ENCODE measurements at regions not wholly inside any gene's neighbourhood (a gene's known extent, or its start where the extent isn't known, plus 50 kb on each side); places are given as distances from the start of the nearest gene placed in this dataset.
"Not testable (repeated sequence)": the region's sequence is repeated elsewhere in the genome, so short reads cannot be mapped to it uniquely, and the experiment has no call there.

- Mint-ChIP-seq H3K4me1 (ENCODE audit: low read depth in 2 of 2) (no peaks in the 10 kb centered on the region), H3K27me3 (no peaks in the 10 kb centered on the region), H3K9me3 (no peaks in the 10 kb centered on the region), H3K27ac (no peak overlapping the region), H3K36me3 (no peaks in the 10 kb centered on the region), H3K4me3 (no peak overlapping the region)
- DNase-seq (ENCODE audit: low spot score) (no peak), ATAC-seq (no peak)
Measured at GRCh38 chr7:94779861-94780260, 123.9 kb upstream of the SGCE start.

GRCh38 chr7:94781236-94781635 lies 125.3 kb upstream of the SGCE start:
- no peaks in the 10 kb centered on the region for H3K27me3 Mint-ChIP-seq
- H3K4me3 Mint-ChIP-seq = no peak overlapping the region
- no peaks in the 10 kb centered on the region for H3K9me3 Mint-ChIP-seq
- H3K36me3 Mint-ChIP-seq = no peaks in the 10 kb centered on the region
- DNase-seq (ENCODE audit: low spot score) (no peak), ATAC-seq (no peak)
- H3K4me1 Mint-ChIP-seq (ENCODE audit: low read depth in 2 of 2) = no peaks in the 10 kb centered on the region
- no peak overlapping the region for H3K27ac Mint-ChIP-seq

GRCh38 chr7:94782777-94783176 lies 124.6 kb upstream of the PPP1R9A start:
- no peak overlapping the region for H3K4me3 Mint-ChIP-seq
- no peaks in the 10 kb centered on the region for H3K27me3 Mint-ChIP-seq
- ATAC-seq (no peak), DNase-seq (ENCODE audit: low spot score) (no peak)
- H3K36me3 Mint-ChIP-seq = no peaks in the 10 kb centered on the region
- H3K9me3 Mint-ChIP-seq = no peaks in the 10 kb centered on the region
- no peak overlapping the region for H3K27ac Mint-ChIP-seq
- no peaks in the 10 kb centered on the region for H3K4me1 Mint-ChIP-seq (ENCODE audit: low read depth in 2 of 2)

GRCh38 chr7:94787285-94787684 lies 120.1 kb upstream of the PPP1R9A start:
- no peak for ATAC-seq
- H3K4me3 Mint-ChIP-seq = no peak overlapping the region
- peaks cover 5% of the 10 kb centered on the region for H3K36me3 Mint-ChIP-seq
- no peak for DNase-seq (ENCODE audit: low spot score)
- no peak overlapping the region for H3K27ac Mint-ChIP-seq
- H3K4me1 Mint-ChIP-seq (ENCODE audit: low read depth in 2 of 2) = no peaks in the 10 kb centered on the region
- no peaks in the 10 kb centered on the region for H3K27me3 Mint-ChIP-seq
- peaks cover 20% of the 10 kb centered on the region for H3K9me3 Mint-ChIP-seq

- ATAC-seq; H3K27ac Mint-ChIP-seq; H3K36me3 Mint-ChIP-seq; H3K4me1 Mint-ChIP-seq (ENCODE audit: low read depth in 2 of 2); H3K4me3 Mint-ChIP-seq; DNase-seq (ENCODE audit: low spot score); H3K27me3 Mint-ChIP-seq: not testable (repeated sequence)
- H3K9me3 Mint-ChIP-seq = peaks cover 20% of the 10 kb centered on the region
Measured at GRCh38 chr7:94788378-94788777, 119.0 kb upstream of the PPP1R9A start.

- Mint-ChIP-seq H3K36me3 (peaks cover 5% of the 10 kb centered on the region), H3K27ac (no peak overlapping the region), H3K4me1 (ENCODE audit: low read depth in 2 of 2) (no peaks in the 10 kb centered on the region), H3K9me3 (peaks cover 30% of the 10 kb centered on the region), H3K4me3 (no peak overlapping the region), H3K27me3 (no peaks in the 10 kb centered on the region)
- no peak for ATAC-seq
- no peak for DNase-seq (ENCODE audit: low spot score)
Measured at GRCh38 chr7:94792241-94792640, 115.2 kb upstream of the PPP1R9A start.

- ATAC-seq; H3K4me3 Mint-ChIP-seq; H3K36me3 Mint-ChIP-seq; H3K27me3 Mint-ChIP-seq; H3K4me1 Mint-ChIP-seq (ENCODE audit: low read depth in 2 of 2); H3K27ac Mint-ChIP-seq; DNase-seq (ENCODE audit: low spot score): not testable (repeated sequence)
- peaks cover 12% of the 10 kb centered on the region for H3K9me3 Mint-ChIP-seq
Measured at GRCh38 chr7:94797404-94797803, 110.0 kb upstream of the PPP1R9A start.

GRCh38 chr7:94803821-94804220 lies 103.6 kb upstream of the PPP1R9A start:
- Mint-ChIP-seq H3K9me3 (peaks cover 12% of the 10 kb centered on the region), H3K27ac (no peak overlapping the region), H3K27me3 (no peaks in the 10 kb centered on the region), H3K36me3 (peaks cover 5% of the 10 kb centered on the region), H3K4me1 (ENCODE audit: low read depth in 2 of 2) (no peaks in the 10 kb centered on the region), H3K4me3 (no peak overlapping the region)
- DNase-seq (ENCODE audit: low spot score) (no peak), ATAC-seq (no peak)

GRCh38 chr7:94808673-94809072 lies 98.7 kb upstream of the PPP1R9A start:
- H3K9me3 Mint-ChIP-seq = peaks cover 15% of the 10 kb centered on the region
- ATAC-seq = not testable (repeated sequence)

GRCh38 chr7:94810496-94810895 lies 96.9 kb upstream of the PPP1R9A start:
- ATAC-seq (no peak), DNase-seq (ENCODE audit: low spot score) (no peak)
- no peak overlapping the region for H3K4me3 Mint-ChIP-seq
- H3K27ac Mint-ChIP-seq = no peak overlapping the region
- peaks cover 15% of the 10 kb centered on the region for H3K9me3 Mint-ChIP-seq
- no peaks in the 10 kb centered on the region for H3K4me1 Mint-ChIP-seq (ENCODE audit: low read depth in 2 of 2)
- peaks cover 5% of the 10 kb centered on the region for H3K36me3 Mint-ChIP-seq
- no peaks in the 10 kb centered on the region for H3K27me3 Mint-ChIP-seq

More at GRCh38 chr7:94808673-94809072, 98.7 kb upstream of the PPP1R9A start:
- H3K4me1 Mint-ChIP-seq (ENCODE audit: low read depth in 2 of 2); H3K36me3 Mint-ChIP-seq; H3K27ac Mint-ChIP-seq; DNase-seq (ENCODE audit: low spot score); H3K4me3 Mint-ChIP-seq; H3K27me3 Mint-ChIP-seq: not testable (repeated sequence)

- no peak for ATAC-seq
Measured at GRCh38 chr7:94813917-94814316, 93.5 kb upstream of the PPP1R9A start.

GRCh38 chr7:94823947-94824346 lies 83.4 kb upstream of the PPP1R9A start:
- Mint-ChIP-seq H3K27ac (no peak overlapping the region), H3K9me3 (peaks cover 18% of the 10 kb centered on the region), H3K36me3 (peaks cover 1% of the 10 kb centered on the region), H3K27me3 (no peaks in the 10 kb centered on the region), H3K4me1 (ENCODE audit: low read depth in 2 of 2) (no peaks in the 10 kb centered on the region), H3K4me3 (no peak overlapping the region)
- ATAC-seq (no peak), DNase-seq (ENCODE audit: low spot score) (no peak)

More at GRCh38 chr7:94813917-94814316, 93.5 kb upstream of the PPP1R9A start:
- Mint-ChIP-seq H3K9me3 (peaks cover 23% of the 10 kb centered on the region), H3K36me3 (peaks cover 15% of the 10 kb centered on the region), H3K27ac (no peak overlapping the region), H3K4me1 (ENCODE audit: low read depth in 2 of 2) (no peaks in the 10 kb centered on the region), H3K27me3 (no peaks in the 10 kb centered on the region), H3K4me3 (no peak overlapping the region)
- DNase-seq (ENCODE audit: low spot score) = no peak

- ATAC-seq = no peak
- H3K9me3 Mint-ChIP-seq = peaks cover 13% of the 10 kb centered on the region
Measured at GRCh38 chr7:94829987-94830386, 77.4 kb upstream of the PPP1R9A start.

GRCh38 chr7:94832051-94832450 lies 75.3 kb upstream of the PPP1R9A start:
- Mint-ChIP-seq H3K4me1 (ENCODE audit: low read depth in 2 of 2) (no peaks in the 10 kb centered on the region), H3K27ac (no peak overlapping the region), H3K27me3 (no peaks in the 10 kb centered on the region), H3K9me3 (peaks cover 8% of the 10 kb centered on the region), H3K36me3 (no peaks in the 10 kb centered on the region), H3K4me3 (no peak overlapping the region)
- ATAC-seq (no peak), DNase-seq (ENCODE audit: low spot score) (no peak)

More at GRCh38 chr7:94829987-94830386, 77.4 kb upstream of the PPP1R9A start:
- Mint-ChIP-seq H3K27ac (no peak overlapping the region), H3K4me1 (ENCODE audit: low read depth in 2 of 2) (no peaks in the 10 kb centered on the region), H3K4me3 (no peak overlapping the region), H3K27me3 (no peaks in the 10 kb centered on the region), H3K36me3 (no peaks in the 10 kb centered on the region)
- DNase-seq (ENCODE audit: low spot score) = no peak

GRCh38 chr7:94834359-94834758 lies 73.0 kb upstream of the PPP1R9A start:
- H3K4me3 Mint-ChIP-seq = no peak overlapping the region
- H3K4me1 Mint-ChIP-seq (ENCODE audit: low read depth in 2 of 2) = no peaks in the 10 kb centered on the region
- DNase-seq (ENCODE audit: low spot score) (no peak), ATAC-seq (no peak)
- peaks cover 10% of the 10 kb centered on the region for H3K36me3 Mint-ChIP-seq
- peaks cover 24% of the 10 kb centered on the region for H3K9me3 Mint-ChIP-seq
- no peaks in the 10 kb centered on the region for H3K27me3 Mint-ChIP-seq
- H3K27ac Mint-ChIP-seq = no peak overlapping the region

All from natural killer cell treated with Interleukin-12 subunit alpha and Interleukin-12 subunit beta and Interleukin-15 and Interleukin-18, amount 100 ng/mL, for 72 hours (primary cell).